Muscle layer of colon (tissue), 2 donors: ENCODE measurements at regions not wholly inside any gene's neighbourhood (a gene's known extent, or its start where the extent isn't known, plus 50 kb on each side); places are given as distances from the start of the nearest gene placed in this dataset.

Source experiments
- H3K27ac ChIP-seq: one replicate; pipeline ENCODE4 v1.7.0; 2013; ENCODE audit warnings: low read depth, mild to moderate bottlenecking, low read length, moderate library complexity
- H3K27me3 ChIP-seq, 2 donors: one replicate each; pipeline ENCODE4 v1.7.0; 2013; ENCODE audit warnings: low read length in 2 of 2, mild to moderate bottlenecking in 2 of 2; ENCODE audit not compliant: insufficient read depth in 2 of 2, control insufficient read depth in 1 of 2
- H3K36me3 ChIP-seq: one replicate; pipeline ENCODE4 v1.7.0; 2013; ENCODE audit warnings: mild to moderate bottlenecking, low read length; ENCODE audit not compliant: insufficient read depth
- H3K4me1 ChIP-seq: one replicate; pipeline ENCODE4 v1.7.0; 2013; ENCODE audit warnings: mild to moderate bottlenecking, low read length; ENCODE audit not compliant: insufficient read depth
- H3K4me3 ChIP-seq, 2 donors: one replicate each; pipeline ENCODE4 v1.7.0; 2013; ENCODE audit warnings: low read length in 2 of 2, low read depth in 1 of 2, mild to moderate bottlenecking in 1 of 2, moderate library complexity in 1 of 2
- H3K9ac ChIP-seq: one replicate; pipeline ENCODE4 v1.7.0; 2013; ENCODE audit warnings: low read length
- H3K9me3 ChIP-seq: one replicate; pipeline ENCODE4 v1.7.0; 2013; ENCODE audit warnings: mild to moderate bottlenecking, low read length
- donor health status: abdominal sarcoma.
- donor health status: Adenocarcinoma of cecum.

DNA sequence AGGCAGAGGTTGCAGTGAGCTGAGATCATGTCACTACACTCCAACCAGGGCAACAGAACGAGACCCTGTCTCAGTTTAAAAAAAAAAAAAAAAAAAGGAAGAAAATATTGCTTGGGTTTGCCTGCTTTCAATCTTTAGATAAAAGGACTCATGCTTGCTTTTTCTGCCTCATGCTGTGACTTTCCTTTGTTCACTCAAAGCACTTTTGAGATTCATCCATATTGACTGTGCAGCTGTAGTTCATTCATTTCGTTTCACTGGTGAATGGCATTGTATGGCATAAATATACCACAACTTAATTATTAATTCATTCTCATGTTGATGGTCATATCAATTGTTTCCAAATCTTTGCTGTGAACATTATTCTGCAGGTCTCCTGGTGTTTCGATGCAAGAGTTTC, 97.6 kb upstream of the NFE2L3 start:
- Histone ChIP-seq H3K9me3 (peaks cover 5% of the 10 kb centered on the region), H3K27me3 (peaks cover 0 to 11% of the 10 kb centered on the region in 2 donors), H3K27ac (no peak overlapping the region), H3K4me3 (no peak overlapping the region), H3K4me1 (no peaks in the 10 kb centered on the region), H3K36me3 (no peaks in the 10 kb centered on the region), H3K9ac (no peak overlapping the region)

DNA sequence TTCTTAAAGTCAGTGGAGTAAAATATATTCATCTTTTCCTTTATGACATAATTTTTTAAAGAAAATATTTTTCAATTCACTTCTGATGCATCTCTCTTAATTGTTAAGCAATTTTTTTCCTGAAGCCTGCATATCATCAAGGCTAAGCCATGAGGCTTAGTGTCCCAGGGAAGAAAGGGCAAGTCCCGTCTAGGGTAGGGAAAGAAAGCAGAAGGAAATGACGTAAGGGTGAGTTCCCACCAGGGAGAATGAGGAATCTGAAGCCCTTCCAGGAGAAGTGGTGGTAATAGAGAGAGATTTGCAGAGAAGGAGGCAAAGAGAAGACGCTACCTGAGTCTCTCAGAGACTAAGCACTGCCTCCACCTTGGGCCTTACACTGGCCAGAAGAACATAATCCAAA, 96.8 kb upstream of the NFE2L3 start:
- no peak overlapping the region for H3K4me3 ChIP-seq
- H3K36me3 ChIP-seq = no peaks in the 10 kb centered on the region
- peaks cover 5% of the 10 kb centered on the region for H3K9me3 ChIP-seq
- H3K27me3 ChIP-seq = peaks cover 0 to 11% of the 10 kb centered on the region in 2 donors
- no peaks in the 10 kb centered on the region for H3K4me1 ChIP-seq
- no peak overlapping the region for H3K27ac ChIP-seq
- H3K9ac ChIP-seq = no peak overlapping the region

DNA sequence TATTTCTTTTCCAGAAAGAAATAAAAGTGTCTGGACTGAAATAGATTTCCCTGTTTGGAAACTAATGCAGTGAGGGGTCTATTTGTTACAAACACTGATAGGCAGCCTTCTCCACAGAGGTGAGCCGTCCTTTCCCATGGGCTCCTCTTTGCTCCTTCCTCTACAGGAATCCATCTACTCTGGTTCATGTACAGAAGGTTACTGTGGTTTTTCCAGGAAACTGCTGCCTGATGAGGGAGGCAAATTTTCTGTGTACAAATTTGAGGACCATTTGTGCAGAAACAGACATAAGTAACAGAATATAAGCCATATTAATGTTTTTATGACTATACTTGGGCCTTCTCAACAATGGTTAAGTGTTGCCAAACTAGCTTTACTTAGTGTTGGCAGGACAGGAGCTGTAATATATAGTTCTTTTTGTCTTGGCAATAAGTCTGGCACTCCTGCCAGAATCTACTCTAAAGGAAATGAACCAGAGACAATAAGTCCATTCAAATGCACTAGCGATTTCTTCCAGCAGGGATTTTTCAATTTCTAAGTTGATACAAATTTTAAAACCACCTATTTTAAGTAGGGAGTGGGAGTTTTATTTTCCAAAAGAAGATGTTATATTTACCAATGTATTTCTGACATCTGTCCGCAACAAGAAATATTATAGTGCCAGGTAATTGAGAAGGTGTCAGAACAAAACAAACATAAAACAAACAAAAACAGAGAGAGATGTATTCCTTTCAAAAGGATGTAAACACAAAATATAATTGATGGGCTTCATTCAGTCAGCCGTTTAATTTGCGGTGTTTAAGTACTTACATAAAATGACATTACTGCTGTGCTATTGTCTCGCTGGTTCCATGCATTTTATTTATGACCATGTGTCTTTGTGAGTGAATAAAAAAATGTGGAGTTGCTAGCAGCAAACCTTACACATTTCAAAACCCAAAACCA, 91.0 kb upstream of the NFE2L3 start:
- H3K36me3 ChIP-seq = no peaks in the 10 kb centered on the region
- no peaks in the 10 kb centered on the region for H3K9me3 ChIP-seq
- no peak overlapping the region for H3K9ac ChIP-seq
- H3K4me1 ChIP-seq = peaks cover 13% of the 10 kb centered on the region
- peaks cover 0 to 34% of the 10 kb centered on the region in 2 donors for H3K27me3 ChIP-seq
- no peak overlapping the region for H3K27ac ChIP-seq
- no peak overlapping the region for H3K4me3 ChIP-seq

DNA sequence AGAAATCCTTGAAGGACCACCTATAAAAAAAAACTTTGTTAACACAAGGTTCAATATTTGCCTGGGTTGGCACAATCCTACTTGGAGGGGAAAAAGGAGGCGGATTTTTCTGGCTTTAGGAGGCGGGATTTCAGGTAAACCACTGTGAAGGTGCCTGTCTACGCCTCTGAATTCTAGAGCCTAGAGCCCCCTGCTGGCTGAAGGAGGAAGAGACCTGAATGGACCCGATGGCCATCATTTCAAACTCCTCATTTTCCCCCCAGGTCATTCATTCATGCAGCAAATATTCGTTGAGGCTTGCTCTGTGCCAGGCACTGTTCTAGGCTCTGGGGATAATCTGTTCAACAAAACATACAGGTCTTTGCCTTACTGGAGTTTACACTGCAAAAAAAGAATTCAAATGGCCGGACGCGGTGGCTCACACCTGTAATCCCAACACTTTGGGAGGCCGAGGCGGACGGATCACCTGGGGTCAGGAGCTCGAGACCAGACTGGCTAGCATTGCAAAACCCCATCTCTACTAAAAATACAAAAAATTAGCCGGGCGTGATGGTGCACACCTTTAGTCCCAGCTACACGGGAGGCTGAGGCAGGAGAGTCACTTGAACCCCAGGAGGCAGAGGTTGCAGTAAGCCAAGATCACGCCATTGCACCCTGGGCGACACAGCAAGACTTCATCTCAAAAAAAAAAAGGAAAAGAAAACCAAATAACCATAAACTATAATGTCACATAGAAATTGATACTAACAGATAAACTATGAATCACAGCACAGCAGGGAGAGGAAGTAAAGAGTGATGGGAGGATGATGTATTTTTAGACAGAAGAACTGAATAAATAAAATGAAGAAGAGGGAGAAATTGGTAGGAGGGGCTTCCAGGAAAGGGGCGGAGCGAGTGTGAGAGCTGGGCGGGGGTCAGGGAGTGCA, 90.1 kb upstream of the NFE2L3 start:
- Histone ChIP-seq H3K9me3 (no peaks in the 10 kb centered on the region), H3K4me3 (no peak overlapping the region), H3K27ac (no peak overlapping the region), H3K36me3 (no peaks in the 10 kb centered on the region), H3K9ac (no peak overlapping the region), H3K27me3 (peaks cover 0 to 34% of the 10 kb centered on the region in 2 donors), H3K4me1 (peaks cover 13% of the 10 kb centered on the region)

DNA sequence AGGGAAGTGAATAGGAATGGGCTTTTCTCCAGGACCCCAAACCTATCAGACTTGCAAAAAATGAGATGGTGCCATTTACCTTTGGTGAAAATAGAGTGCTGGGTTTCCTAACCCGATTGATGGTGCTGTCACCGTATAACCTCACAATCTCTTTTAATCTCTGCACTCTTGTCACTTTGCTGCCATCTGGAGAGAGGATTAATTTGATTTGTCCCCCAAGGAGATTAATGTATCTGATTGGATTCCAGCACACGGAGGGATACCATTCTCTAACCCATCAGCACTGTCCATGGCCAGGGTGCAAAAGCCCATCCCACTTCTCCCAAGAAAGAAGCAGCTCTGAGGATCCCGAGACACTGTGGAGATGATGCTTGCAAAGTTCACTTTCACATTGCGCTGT, 86.3 kb upstream of the NFE2L3 start:
- Histone ChIP-seq H3K36me3 (no peaks in the 10 kb centered on the region), H3K27me3 (peaks cover 0 to 26% of the 10 kb centered on the region in 2 donors), H3K4me3 (no peak overlapping the region), H3K27ac (no peak overlapping the region), H3K9ac (no peak overlapping the region), H3K9me3 (no peaks in the 10 kb centered on the region), H3K4me1 (peaks cover 10% of the 10 kb centered on the region)

DNA sequence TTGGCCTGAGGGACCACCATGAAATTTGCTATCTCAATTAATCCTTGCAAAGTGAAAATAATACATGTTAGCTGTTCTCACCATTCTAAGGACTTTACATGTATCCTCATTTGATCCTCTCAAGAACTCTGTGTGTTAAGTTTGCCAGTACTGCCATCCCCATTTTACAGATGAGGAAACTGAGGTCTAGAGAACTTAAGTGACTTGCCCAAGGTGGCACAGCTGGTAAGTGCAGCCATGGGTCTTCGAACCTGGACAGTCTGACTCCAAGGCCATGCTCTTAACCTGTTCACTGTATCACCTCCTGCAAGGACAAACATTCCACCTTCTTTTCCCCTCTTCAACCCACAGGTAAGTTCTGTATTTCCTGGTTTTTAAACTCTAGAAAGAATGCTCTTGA, 85.3 kb upstream of the NFE2L3 start:
- H3K4me3 ChIP-seq = no peak overlapping the region
- H3K27me3 ChIP-seq = peaks cover 0 to 26% of the 10 kb centered on the region in 2 donors
- no peak overlapping the region for H3K27ac ChIP-seq
- no peaks in the 10 kb centered on the region for H3K36me3 ChIP-seq
- H3K9ac ChIP-seq = no peak overlapping the region
- no peaks in the 10 kb centered on the region for H3K9me3 ChIP-seq
- H3K4me1 ChIP-seq = peaks cover 4% of the 10 kb centered on the region

DNA sequence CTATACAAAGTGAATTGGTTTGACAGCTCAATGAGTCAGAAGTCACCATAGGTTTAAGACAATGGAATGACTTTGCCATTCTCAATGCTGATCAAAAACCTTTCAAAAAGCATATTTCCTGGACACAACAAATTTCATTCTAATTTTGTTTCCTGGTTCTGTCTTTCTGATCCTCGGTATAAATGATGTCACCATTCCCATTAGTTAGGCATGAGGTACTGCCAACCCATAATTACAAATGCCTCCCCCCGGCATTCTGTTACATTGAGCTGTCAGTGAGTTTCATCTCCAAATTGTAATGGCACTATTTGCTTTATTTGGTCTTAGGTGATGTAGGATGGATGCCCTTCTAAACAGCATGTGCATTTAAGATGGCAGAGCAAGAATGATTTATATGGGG, 81.7 kb upstream of the NFE2L3 start:
- H3K27ac ChIP-seq = no peak overlapping the region
- peaks cover 5% of the 10 kb centered on the region for H3K4me1 ChIP-seq
- no peak overlapping the region for H3K4me3 ChIP-seq
- H3K36me3 ChIP-seq = no peaks in the 10 kb centered on the region
- peaks cover 0 to 7% of the 10 kb centered on the region in 2 donors for H3K27me3 ChIP-seq
- no peaks in the 10 kb centered on the region for H3K9me3 ChIP-seq
- no peak overlapping the region for H3K9ac ChIP-seq

DNA sequence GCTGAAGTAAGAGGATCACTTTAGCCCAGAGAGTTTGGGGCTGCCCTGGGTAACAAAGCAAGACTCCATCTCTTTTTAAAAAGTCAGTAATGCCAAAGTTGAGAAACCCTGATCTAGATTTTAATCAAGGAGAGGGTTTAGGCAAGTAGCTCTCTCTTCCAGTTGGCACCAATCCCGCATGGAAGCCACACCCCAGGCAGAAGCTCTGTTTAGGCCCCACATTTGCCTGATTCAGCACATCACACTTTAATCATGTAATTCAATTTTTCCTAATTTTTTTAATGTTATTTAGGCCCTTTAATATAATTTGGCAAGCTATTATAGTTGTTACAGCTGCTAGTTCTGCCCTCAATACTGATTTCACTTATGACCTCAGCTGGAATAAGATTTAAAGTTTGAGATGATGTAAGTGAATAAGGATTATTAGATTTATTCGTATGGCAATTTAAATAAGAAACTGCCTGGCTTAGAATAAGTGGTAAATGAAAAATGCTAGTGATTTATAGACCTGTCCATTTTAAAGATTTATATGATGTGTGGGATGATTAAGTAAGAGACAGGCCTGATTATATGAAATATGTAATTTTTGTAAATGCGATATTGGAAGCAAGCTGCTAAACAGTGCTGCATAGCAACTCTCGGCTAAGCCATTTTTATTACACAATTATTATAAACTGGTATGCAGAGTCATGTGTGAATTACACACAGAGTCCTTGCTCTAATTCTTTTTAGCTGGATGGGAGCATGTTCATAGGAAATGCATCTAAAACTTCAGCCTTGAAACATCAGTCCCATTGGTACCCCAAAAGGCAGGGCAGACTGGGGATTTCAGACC, 80.2 kb upstream of the NFE2L3 start:
- Histone ChIP-seq H3K36me3 (no peaks in the 10 kb centered on the region), H3K4me3 (no peak overlapping the region), H3K27ac (no peak overlapping the region), H3K9me3 (no peaks in the 10 kb centered on the region), H3K27me3 (no peaks in the 10 kb centered on the region), H3K9ac (no peak overlapping the region), H3K4me1 (peaks cover 6% of the 10 kb centered on the region)

DNA sequence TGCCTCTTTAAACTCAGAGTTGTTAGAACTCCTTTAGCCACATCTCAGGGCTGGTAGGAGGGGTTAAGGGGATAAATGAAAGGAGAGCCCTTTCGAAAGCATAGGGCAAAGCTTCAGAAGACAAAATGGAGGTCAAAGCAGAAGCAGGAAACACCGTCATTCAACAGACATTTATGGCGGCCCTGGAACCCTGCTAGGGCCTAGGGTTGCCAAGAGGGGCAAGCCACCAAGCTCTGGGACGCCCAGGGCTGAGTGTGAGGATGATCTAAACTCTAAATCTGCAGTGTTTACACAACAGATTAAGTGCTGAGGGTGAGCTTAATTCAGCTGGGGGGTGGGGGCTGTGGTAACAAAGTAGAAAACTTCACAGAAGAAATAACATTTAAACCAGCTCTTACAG, 79.0 kb upstream of the NFE2L3 start:
- Histone ChIP-seq H3K4me3 (no peak overlapping the region), H3K27me3 (peaks cover 0 to 4% of the 10 kb centered on the region in 2 donors), H3K9ac (no peak overlapping the region), H3K9me3 (no peaks in the 10 kb centered on the region), H3K27ac (no peak overlapping the region), H3K4me1 (peaks cover 9% of the 10 kb centered on the region), H3K36me3 (no peaks in the 10 kb centered on the region)

DNA sequence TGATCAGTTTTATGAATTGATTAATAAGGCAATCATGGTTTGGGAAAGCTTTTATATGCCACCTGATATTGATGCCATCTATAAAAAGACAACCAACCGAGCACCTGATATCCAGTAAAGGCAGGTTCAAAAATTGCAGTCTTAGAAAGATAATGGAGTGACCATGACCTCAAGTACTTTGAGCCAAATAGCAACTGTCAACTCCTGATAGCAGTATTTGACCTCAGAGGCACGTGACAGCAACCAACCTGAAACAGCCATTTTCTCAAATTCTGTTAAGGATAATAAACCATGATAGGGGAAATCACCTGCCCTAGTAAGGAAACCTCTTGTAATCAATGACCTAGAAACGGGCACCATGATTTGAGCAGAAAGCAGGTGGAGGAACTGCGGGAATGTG, 77.1 kb upstream of the NFE2L3 start:
- H3K4me1 ChIP-seq = peaks cover 25% of the 10 kb centered on the region
- H3K4me3 ChIP-seq = no peak overlapping the region
- no peaks in the 10 kb centered on the region for H3K36me3 ChIP-seq
- H3K27ac ChIP-seq = no peak overlapping the region
- peaks cover 8 to 17% of the 10 kb centered on the region in 2 donors for H3K27me3 ChIP-seq
- H3K9me3 ChIP-seq = no peaks in the 10 kb centered on the region
- H3K9ac ChIP-seq = no peak overlapping the region

DNA sequence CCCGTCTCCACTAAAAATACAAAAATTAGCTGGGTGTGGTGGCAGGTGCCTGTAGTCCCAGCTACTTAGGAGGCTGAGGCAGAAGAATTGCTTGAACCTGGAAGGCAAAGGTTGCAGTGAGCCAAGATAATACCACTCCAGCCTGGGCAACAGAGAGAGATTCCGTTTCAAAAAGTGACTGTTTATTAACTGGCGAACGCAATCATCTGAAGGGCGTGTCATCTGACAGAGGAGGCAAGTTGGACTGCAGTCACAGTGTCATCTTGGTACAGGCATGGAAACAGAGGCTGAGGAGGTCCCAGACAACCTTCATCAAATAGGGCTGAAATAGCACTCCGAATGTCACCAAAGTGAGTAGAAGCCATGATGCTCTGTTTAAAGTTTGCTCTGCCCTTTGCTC, 75.3 kb upstream of the NFE2L3 start:
- Histone ChIP-seq H3K27me3 (peaks cover 13 to 34% of the 10 kb centered on the region in 2 donors), H3K9ac (no peak overlapping the region)

More for the DNA sequence above, 75.3 kb upstream of the NFE2L3 start:
- peaks cover 23% of the 10 kb centered on the region for H3K4me1 ChIP-seq
- H3K36me3 ChIP-seq = no peaks in the 10 kb centered on the region
- H3K4me3 ChIP-seq = no peak overlapping the region
- no peaks in the 10 kb centered on the region for H3K9me3 ChIP-seq
- H3K27ac ChIP-seq = no peak overlapping the region
